NT2/D1 (cell line): ENCODE measurements at regions not wholly inside any gene's neighbourhood (a gene's known extent, or its start where the extent isn't known, plus 50 kb on each side); places are given as distances from the start of the nearest gene placed in this dataset.

Experiments
- DNase-seq: peaks from one replicate; pipeline ENCODE4 v3.0.0-alpha.2; 2011; ENCODE audit warnings: low read depth, low spot score
- H3K27me3 ChIP-seq: 2 replicates; pipeline ENCODE4 v1.6.0; 2011; ENCODE audit warnings: mild to moderate bottlenecking; ENCODE audit not compliant: insufficient read length, insufficient read depth
- H3K36me3 ChIP-seq: 2 replicates; pipeline ENCODE4 v1.6.1; 2011; ENCODE audit warnings: mild to moderate bottlenecking, low read length, mixed read lengths; ENCODE audit not compliant: insufficient read depth, insufficient read length
- H3K4me1 ChIP-seq: 2 replicates; pipeline ENCODE4 v1.5.1; 2011; ENCODE audit not compliant: insufficient read depth, insufficient read length
- H3K4me3 ChIP-seq: 2 replicates; pipeline ENCODE4 v1.5.1; 2011; ENCODE audit warnings: low read depth; ENCODE audit not compliant: insufficient read length
- H3K9ac ChIP-seq: 2 replicates; pipeline ENCODE4 v1.6.0; 2011; ENCODE audit warnings: low read depth; ENCODE audit not compliant: insufficient read length
- H3K9me3 ChIP-seq: 2 replicates; pipeline ENCODE4 v1.5.1; 2011; ENCODE audit warnings: mild to moderate bottlenecking, low read length; ENCODE audit not compliant: insufficient read depth
- SUZ12 ChIP-seq: IDR thresholded peaks from 2 replicates; pipeline ENCODE4 v1.6.1; 2011; ENCODE audit not compliant: insufficient read length, insufficient read depth; ENCODE audit errors: extremely low read depth
- YY1 ChIP-seq: IDR thresholded peaks from 2 replicates; pipeline ENCODE4 v1.6.1; 2011; ENCODE audit not compliant: insufficient read length, insufficient read depth
- ZNF274 ChIP-seq: IDR thresholded peaks from 2 replicates; pipeline ENCODE4 v1.6.1; 2011; ENCODE audit warnings: mild to moderate bottlenecking, low read depth, low read length

DNA sequence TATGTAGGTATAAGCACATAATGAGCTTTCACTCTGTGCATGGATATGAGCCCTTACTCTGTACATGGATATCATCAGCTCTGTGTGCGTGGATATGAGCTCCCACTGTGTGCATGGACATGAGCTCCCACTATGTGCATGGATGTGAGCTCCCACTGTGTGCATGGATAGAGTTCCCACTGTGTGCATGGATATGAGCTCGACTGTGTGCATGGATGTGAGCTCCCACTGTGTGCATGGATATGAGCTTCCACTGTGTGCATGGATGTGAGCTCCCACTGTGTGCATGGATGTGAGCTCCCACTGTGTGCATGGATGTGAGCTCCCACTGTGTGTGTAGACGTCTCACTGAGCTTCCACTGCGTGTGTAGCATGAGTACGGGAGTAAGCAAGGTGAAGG is 149.3 kb upstream of the ALKAL2 start:
- H3K4me3 ChIP-seq: no peak overlapping the region
- no peaks in the 10 kb centered on the region for H3K4me1 ChIP-seq
- DNase-seq: no peak
- no peaks in the 10 kb centered on the region for H3K27me3 ChIP-seq
- no peaks in the 10 kb centered on the region for H3K9me3 ChIP-seq
- TF ChIP-seq YY1: no peak
- no peak for TF ChIP-seq SUZ12
- TF ChIP-seq ZNF274: no peak
- no peak overlapping the region for H3K9ac ChIP-seq
- no peaks in the 10 kb centered on the region for H3K36me3 ChIP-seq

DNA sequence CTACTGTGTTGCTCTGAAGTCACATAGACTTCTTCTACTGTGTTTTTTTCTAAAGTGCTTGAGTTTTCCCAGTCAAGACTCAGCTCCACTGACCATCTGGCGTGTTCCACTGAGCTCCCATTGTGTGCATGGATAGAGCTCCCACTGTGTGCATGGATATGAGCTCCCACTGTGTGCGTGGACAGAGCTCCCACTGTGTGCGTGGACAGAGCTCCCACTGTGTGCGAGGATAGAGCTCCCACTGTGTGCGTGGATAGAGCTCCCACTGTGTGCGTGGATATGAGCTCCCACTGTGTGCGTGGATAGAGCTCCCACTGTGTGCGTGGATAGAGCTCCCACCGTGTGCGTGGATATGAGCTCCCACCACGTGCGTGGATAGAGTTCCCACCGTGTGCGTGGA is 148.3 kb upstream of the ALKAL2 start:
- no peaks in the 10 kb centered on the region for H3K36me3 ChIP-seq
- H3K9ac ChIP-seq: no peak overlapping the region
- H3K27me3 ChIP-seq: no peaks in the 10 kb centered on the region
- no peak overlapping the region for H3K4me3 ChIP-seq
- DNase-seq: no peak
- no peaks in the 10 kb centered on the region for H3K9me3 ChIP-seq
- no peaks in the 10 kb centered on the region for H3K4me1 ChIP-seq
- TF ChIP-seq YY1 (no peak), ZNF274 (no peak), SUZ12 (no peak)

DNA sequence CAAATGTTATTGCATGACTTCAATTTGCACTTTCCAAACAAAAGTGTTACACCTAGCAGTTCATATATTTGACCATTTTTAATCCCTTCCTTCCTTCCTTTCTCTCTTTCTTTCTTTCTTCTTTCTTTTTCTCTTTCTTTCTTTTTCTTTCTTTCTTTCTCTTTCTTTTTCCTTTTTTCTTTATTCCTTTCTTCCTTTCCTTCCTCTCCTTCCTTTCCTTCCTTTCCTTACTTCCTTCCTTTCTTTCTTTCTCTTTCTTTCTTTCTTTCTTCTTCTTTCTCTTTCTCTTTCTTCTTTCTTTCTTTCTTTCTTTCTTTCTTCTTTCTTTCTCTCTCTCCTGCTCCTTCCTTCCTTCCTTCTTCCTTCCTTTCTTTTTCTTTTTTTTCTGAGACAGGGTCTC is 146.7 kb upstream of the ALKAL2 start:
- Histone ChIP-seq H3K9me3 (no peaks in the 10 kb centered on the region), H3K4me1 (no peaks in the 10 kb centered on the region), H3K9ac (no peak overlapping the region), H3K36me3 (no peaks in the 10 kb centered on the region), H3K27me3 (no peaks in the 10 kb centered on the region), H3K4me3 (no peak overlapping the region)
- DNase-seq: no peak
- no peak for TF ChIP-seq ZNF274

DNA sequence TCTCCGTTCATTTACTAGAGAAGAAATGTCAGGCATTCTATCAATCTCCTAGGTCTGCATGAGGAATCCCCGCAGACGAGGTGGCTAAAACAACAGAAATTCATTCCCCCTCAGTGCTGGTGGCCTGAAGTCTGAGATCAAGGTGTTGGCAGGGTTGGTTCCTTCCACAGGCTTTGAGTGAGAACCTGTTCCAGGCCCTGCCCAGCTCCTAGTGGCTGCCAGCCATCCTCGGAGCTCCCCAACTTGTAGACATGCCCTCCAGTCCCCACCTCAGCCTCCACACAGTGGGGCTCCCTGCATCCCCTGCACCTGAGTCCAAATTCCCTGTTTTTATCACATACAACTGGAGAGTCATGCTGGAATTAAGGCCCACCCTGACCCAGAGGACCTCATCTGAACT is 145.3 kb upstream of the ALKAL2 start:
- no peaks in the 10 kb centered on the region for H3K27me3 ChIP-seq
- TF ChIP-seq ZNF274: no peak
- H3K4me3 ChIP-seq: no peak overlapping the region
- no peak overlapping the region for H3K9ac ChIP-seq
- H3K36me3 ChIP-seq: no peaks in the 10 kb centered on the region
- H3K9me3 ChIP-seq: no peaks in the 10 kb centered on the region
- no peaks in the 10 kb centered on the region for H3K4me1 ChIP-seq
- no peak for DNase-seq

DNA sequence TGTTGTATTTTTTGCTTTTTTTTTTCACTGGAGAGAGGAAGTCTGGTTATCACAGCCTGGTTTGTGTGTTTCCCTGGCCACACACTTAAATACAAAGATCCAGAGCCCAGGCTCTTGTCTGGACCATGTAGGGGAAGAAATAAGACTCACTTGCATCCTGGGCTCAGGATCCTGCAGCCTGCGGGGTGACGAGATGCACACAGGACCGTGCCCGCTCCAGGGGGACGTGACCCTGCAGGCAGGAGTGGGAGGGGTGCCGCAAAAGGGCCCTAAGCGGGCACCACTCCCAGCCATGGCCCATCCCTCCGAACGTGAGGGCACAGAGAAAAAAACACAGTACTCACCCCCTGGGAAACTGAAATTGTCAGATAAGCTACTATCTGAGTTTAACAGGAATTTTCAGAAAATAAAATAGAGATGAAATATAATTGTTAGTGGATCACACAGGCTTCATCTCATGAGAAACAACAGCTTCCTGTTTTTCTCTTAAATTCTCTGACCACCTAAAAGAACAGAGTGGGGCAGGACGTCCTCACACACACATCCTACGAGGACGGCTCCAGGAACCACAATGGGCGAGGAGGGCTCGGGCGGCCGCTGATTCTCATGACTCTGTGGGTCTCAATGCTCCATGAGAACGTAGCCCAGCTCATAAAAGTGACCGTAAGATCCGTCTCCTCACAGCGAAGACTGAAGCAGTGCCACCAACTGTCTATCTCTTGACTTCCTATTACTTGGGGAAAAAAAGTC is 142.6 kb upstream of the ALKAL2 start:
- H3K36me3 ChIP-seq: no peaks in the 10 kb centered on the region
- no peak overlapping the region for H3K4me3 ChIP-seq
- no peak for DNase-seq
- no peak for TF ChIP-seq YY1
- no peak for TF ChIP-seq SUZ12
- TF ChIP-seq ZNF274: no peak
- H3K4me1 ChIP-seq: no peaks in the 10 kb centered on the region
- no peaks in the 10 kb centered on the region for H3K9me3 ChIP-seq
- H3K9ac ChIP-seq: no peak overlapping the region
- no peaks in the 10 kb centered on the region for H3K27me3 ChIP-seq

DNA sequence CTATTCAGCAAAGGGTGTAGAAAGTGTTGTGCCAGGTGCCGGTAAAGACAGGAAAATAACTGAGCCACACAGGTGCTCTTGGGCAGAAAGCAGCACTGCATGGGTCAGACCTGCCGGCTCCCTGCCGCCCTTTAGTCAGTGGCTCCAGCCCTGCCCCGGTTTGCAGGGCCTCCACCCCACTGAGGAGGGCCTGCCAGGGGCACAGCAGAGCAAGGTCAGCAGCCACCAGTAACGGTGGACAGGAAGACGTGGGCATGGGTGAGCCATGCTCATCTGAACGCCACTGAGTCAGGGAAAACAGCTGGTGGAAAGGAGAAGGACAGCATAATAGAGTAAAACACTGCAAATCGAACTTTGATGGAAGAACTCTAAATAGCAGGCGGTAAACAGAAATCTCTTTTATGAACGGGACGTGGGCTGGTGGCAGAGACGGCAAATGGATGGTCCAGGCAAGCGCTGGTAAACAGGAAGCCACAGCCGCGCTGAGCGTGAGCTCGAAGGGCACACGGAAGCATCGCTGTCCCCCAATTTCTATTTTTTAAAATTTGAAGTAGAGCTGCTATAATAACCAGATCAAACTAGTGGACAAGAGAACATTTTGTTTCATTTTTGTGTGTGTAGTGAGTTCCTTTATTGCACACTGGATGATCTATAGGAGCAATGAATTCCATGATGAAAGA is 141.8 kb upstream of the ALKAL2 start:
- no peak for DNase-seq
- Histone ChIP-seq H3K4me1 (no peaks in the 10 kb centered on the region), H3K36me3 (no peaks in the 10 kb centered on the region), H3K4me3 (no peak overlapping the region), H3K9ac (no peak overlapping the region), H3K27me3 (no peaks in the 10 kb centered on the region), H3K9me3 (no peaks in the 10 kb centered on the region)
- no peak for TF ChIP-seq SUZ12
- no peak for TF ChIP-seq YY1
- TF ChIP-seq ZNF274: no peak

DNA sequence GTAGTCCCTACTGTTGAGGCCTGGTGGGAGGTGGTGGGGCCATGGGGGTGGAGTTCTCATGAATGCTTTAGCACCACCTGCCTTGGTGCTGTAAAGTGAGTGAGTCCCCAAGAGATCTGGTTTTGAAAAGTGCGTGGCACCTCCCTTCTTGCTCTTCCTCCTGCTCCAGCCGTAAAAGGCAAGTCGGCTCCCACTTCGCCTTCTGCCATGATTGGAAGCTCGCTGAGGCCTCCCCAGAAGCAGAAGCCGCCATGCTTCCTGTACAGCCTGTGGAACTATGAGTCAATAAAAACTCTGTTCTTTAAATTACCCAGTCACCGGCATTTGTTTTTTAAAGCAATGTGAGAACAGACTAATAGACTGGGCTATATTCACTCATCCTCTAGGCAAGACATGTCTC is 141.3 kb upstream of the ALKAL2 start:
- H3K4me1 ChIP-seq: no peaks in the 10 kb centered on the region
- no peaks in the 10 kb centered on the region for H3K9me3 ChIP-seq
- DNase-seq: no peak
- no peaks in the 10 kb centered on the region for H3K36me3 ChIP-seq
- H3K4me3 ChIP-seq: no peak overlapping the region
- no peak overlapping the region for H3K9ac ChIP-seq
- no peaks in the 10 kb centered on the region for H3K27me3 ChIP-seq
- TF ChIP-seq YY1: no peak
- TF ChIP-seq SUZ12: no peak
- no peak for TF ChIP-seq ZNF274
